ENCODE measurements at regions not wholly inside any gene's neighbourhood (a gene's known extent, or its start where the extent isn't known, plus 50 kb on each side); places are given as distances from the start of the nearest gene placed in this dataset.
A peak's percentile ranks its signal among the peaks of the same experiment; 100 is the strongest.

- Histone ChIP-seq H3K27me3 (ENCODE audit: control insufficient read depth, insufficient read depth, low read length) (no peaks in the 10 kb centered on the region), H3K4me3 (ENCODE audit: low read depth, low read length) (no peak overlapping the region), H3K36me3 (ENCODE audit: control insufficient read depth, insufficient read depth, low read length) (no peaks in the 10 kb centered on the region)
- no peak for DNase-seq (ENCODE audit: low read depth)
- no peak for TF ChIP-seq CTCF (IDR thresholded peaks at IDR 0.05; ENCODE audit: insufficient read depth, low read length, poor library complexity, severe bottlenecking)
Measured at GRCh38 chr5:57549566-57549965, 67.0 kb upstream of the ACTBL2 start.

- DNase-seq (ENCODE audit: low read depth) = no peak
- no peaks in the 10 kb centered on the region for H3K36me3 ChIP-seq (ENCODE audit: control insufficient read depth, insufficient read depth, low read length)
- no peak overlapping the region for H3K4me3 ChIP-seq (ENCODE audit: low read depth, low read length)
- no peak for TF ChIP-seq CTCF (IDR thresholded peaks at IDR 0.05; ENCODE audit: insufficient read depth, low read length, poor library complexity, severe bottlenecking)
- no peaks in the 10 kb centered on the region for H3K27me3 ChIP-seq (ENCODE audit: control insufficient read depth, insufficient read depth, low read length)
Measured at GRCh38 chr5:57540823-57541222, 58.2 kb upstream of the ACTBL2 start.

DNA sequence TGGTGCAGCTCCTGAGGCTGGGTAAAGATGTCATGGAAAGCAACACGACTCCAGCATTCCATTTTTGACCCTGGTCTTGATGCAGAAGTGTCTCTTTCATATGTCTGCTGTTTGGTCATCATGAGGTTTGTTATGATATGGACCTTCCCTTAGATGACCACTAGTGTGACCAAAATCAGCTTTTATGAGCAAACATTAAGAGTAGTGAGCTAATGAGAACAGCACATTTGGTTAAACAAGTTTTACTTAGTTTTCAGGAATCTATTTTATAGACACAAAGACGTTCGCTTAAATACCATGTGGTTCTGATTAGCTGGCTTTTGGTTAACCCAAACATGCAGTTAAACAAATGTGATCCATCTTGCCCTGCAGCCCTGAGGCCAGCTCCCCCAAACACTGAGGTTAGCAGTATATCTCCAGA lies 56.7 kb upstream of the ACTBL2 start:
- H3K4me3 ChIP-seq (ENCODE audit: low read depth, low read length) = no peak overlapping the region
- no peaks in the 10 kb centered on the region for H3K27me3 ChIP-seq (ENCODE audit: control insufficient read depth, insufficient read depth, low read length)
- DNase-seq (ENCODE audit: low read depth) = no peak
- H3K36me3 ChIP-seq (ENCODE audit: control insufficient read depth, insufficient read depth, low read length) = no peaks in the 10 kb centered on the region
- no peak for TF ChIP-seq CTCF (IDR thresholded peaks at IDR 0.05; ENCODE audit: insufficient read depth, low read length, poor library complexity, severe bottlenecking)

- DNase-seq (ENCODE audit: low read depth) = peak; percentile 26
- Histone ChIP-seq H3K27me3 (ENCODE audit: control insufficient read depth, insufficient read depth, low read length) (no peaks in the 10 kb centered on the region), H3K36me3 (ENCODE audit: control insufficient read depth, insufficient read depth, low read length) (no peaks in the 10 kb centered on the region), H3K4me3 (ENCODE audit: low read depth, low read length) (no peak overlapping the region)
- TF ChIP-seq CTCF (IDR thresholded peaks at IDR 0.05; ENCODE audit: insufficient read depth, low read length, poor library complexity, severe bottlenecking) = no peak
Measured at GRCh38 chr5:57538341-57538955, 55.8 kb upstream of the ACTBL2 start.

- Histone ChIP-seq H3K27me3 (ENCODE audit: control insufficient read depth, insufficient read depth, low read length) (no peaks in the 10 kb centered on the region), H3K36me3 (ENCODE audit: control insufficient read depth, insufficient read depth, low read length) (no peaks in the 10 kb centered on the region), H3K4me3 (ENCODE audit: low read depth, low read length) (no peak overlapping the region)
- no peak for DNase-seq (ENCODE audit: low read depth)
- TF ChIP-seq CTCF (IDR thresholded peaks at IDR 0.05; ENCODE audit: insufficient read depth, low read length, poor library complexity, severe bottlenecking) = no peak
Measured at GRCh38 chr5:57537811-57538210, 55.2 kb upstream of the ACTBL2 start.
